HEK293T (cell line): ENCODE measurements at regions not wholly inside any gene's neighbourhood (a gene's known extent, or its start where the extent isn't known, plus 50 kb on each side); places are given as distances from the start of the nearest gene placed in this dataset.

Experiments
- CTCF ChIA-PET: fragments of 350-600 bp; formaldehyde crosslinking; extraction: SDS; loops from one replicate; lab custom pipeline; 2021; ENCODE audit warnings: antibody characterized with exemption, inconsistent platforms; lab: Yijun Ruan, JAX
- POLR2A ChIA-PET: fragments of 350-600 bp; formaldehyde crosslinking; extraction: SDS; loops from one replicate; lab custom pipeline; 2020; ENCODE audit warnings: antibody characterized with exemption, inconsistent platforms; lab: Yijun Ruan, JAX
- DNase-seq: peaks from one replicate; pipeline ENCODE4 v3.0.0; 2012; ENCODE audit warnings: mixed read lengths; ENCODE audit errors: extremely low spot score
- ARNT ChIP-seq: fragments of 450-650 bp; IDR thresholded peaks from 2 replicates; pipeline ENCODE4 v1.6.1; 2017; ENCODE audit warnings: mild to moderate bottlenecking
- BHLHE40 ChIP-seq: fragments of 450-650 bp; IDR thresholded peaks from 2 replicates; pipeline ENCODE4 v1.6.1; 2016; ENCODE audit warnings: mild to moderate bottlenecking, moderate library complexity, borderline replicate concordance
- CTBP1 ChIP-seq: fragments of 450-650 bp; IDR thresholded peaks from 2 replicates; pipeline ENCODE4 v1.6.1; 2016; ENCODE audit warnings: borderline replicate concordance
- ELF4 ChIP-seq: fragments of 450-650 bp; IDR thresholded peaks from 2 replicates; pipeline ENCODE4 v1.6.1; 2017; ENCODE audit warnings: antibody characterized with exemption
- FOXA1 ChIP-seq: fragments of 450-650 bp; IDR thresholded peaks from 2 replicates; pipeline ENCODE4 v1.6.1; 2016; ENCODE audit warnings: mild to moderate bottlenecking
- FOXK2 ChIP-seq: fragments of 450-650 bp; IDR thresholded peaks from 2 replicates; pipeline ENCODE4 v1.6.1; 2016; ENCODE audit warnings: mild to moderate bottlenecking
- FOXM1 ChIP-seq: fragments of 450-650 bp; IDR thresholded peaks from 2 replicates; pipeline ENCODE4 v1.6.1; 2017; ENCODE audit warnings: mild to moderate bottlenecking, borderline replicate concordance
- HDGF ChIP-seq: fragments of 450-650 bp; IDR thresholded peaks from 2 replicates; pipeline ENCODE4 v1.6.1; 2017; ENCODE audit warnings: antibody characterized with exemption, borderline replicate concordance
- L3MBTL2 ChIP-seq: fragments of 450-650 bp; conservative IDR thresholded peaks from 2 replicates; pipeline ENCODE4 v1.6.1; 2016; ENCODE audit warnings: mild to moderate bottlenecking
- LEF1 ChIP-seq: fragments of 450-650 bp; IDR thresholded peaks from 2 replicates; pipeline ENCODE4 v1.6.1; 2017; ENCODE audit warnings: mild to moderate bottlenecking, borderline replicate concordance
- NFRKB ChIP-seq: fragments of 450-650 bp; IDR thresholded peaks from 2 replicates; pipeline ENCODE4 v1.6.1; 2016; ENCODE audit warnings: mild to moderate bottlenecking, moderate library complexity
- PKNOX1 ChIP-seq: fragments of 450-650 bp; IDR thresholded peaks from 2 replicates; pipeline ENCODE4 v1.6.1; 2016
- SP1 ChIP-seq: fragments of 450-650 bp; IDR thresholded peaks from 2 replicates; pipeline ENCODE4 v1.6.1; 2017
- SUZ12 ChIP-seq: fragments of 450-650 bp; IDR thresholded peaks from 2 replicates; pipeline ENCODE4 v1.6.1; 2016; ENCODE audit warnings: mild to moderate bottlenecking
- TARDBP ChIP-seq: fragments of 450-650 bp; IDR thresholded peaks from 2 replicates; pipeline ENCODE4 v1.6.1; 2016
- ZNF384 ChIP-seq: fragments of 450-650 bp; IDR thresholded peaks from 2 replicates; pipeline ENCODE4 v1.6.1; 2016

- ChIA-PET POLR2A (no interaction called here), CTCF (interaction anchor here (1.0 kb wide), 1 partner anchor 8 kb away, joined by 3 read pairs; no protein-coding TSS in a partner anchor)
- TF ChIP-seq ARNT (no peak), FOXM1 (no peak), CTBP1 (no peak), L3MBTL2 (no peak), SP1 (no peak), FOXA1 (no peak), SUZ12 (no peak), LEF1 (no peak), HDGF (no peak), ELF4 (no peak), TARDBP (no peak), PKNOX1 (no peak), FOXK2 (no peak), NFRKB (no peak), ZNF384 (no peak), BHLHE40 (no peak)
- DNase-seq, result no peak
Measured at GRCh38 chr4:26148927-26149326, 171.9 kb upstream of the RBPJ start.

GRCh38 chr4:26150948-26151347 lies 169.9 kb upstream of the RBPJ start:
- TF ChIP-seq FOXK2, result no peak
- TF ChIP-seq ARNT, result no peak
- TF ChIP-seq LEF1, result no peak
- no peak for TF ChIP-seq NFRKB
- no peak for TF ChIP-seq L3MBTL2
- TF ChIP-seq SP1, result no peak
- no peak for TF ChIP-seq TARDBP
- TF ChIP-seq SUZ12, result no peak
- no peak for TF ChIP-seq BHLHE40
- TF ChIP-seq PKNOX1, result no peak
- no peak for DNase-seq
- POLR2A ChIA-PET, result no interaction called here
- CTCF ChIA-PET, result no interaction called here

GRCh38 chr4:26151615-26152014 lies 169.2 kb upstream of the RBPJ start:
- ChIA-PET POLR2A (no interaction called here), CTCF (interaction anchor here (0.8 kb wide), 1 partner anchor 179 kb away, joined by 3 read pairs; no protein-coding TSS in a partner anchor)
- TF ChIP-seq NFRKB, result no peak
- no peak for TF ChIP-seq ARNT
- no peak for TF ChIP-seq L3MBTL2
- no peak for TF ChIP-seq SP1
- TF ChIP-seq PKNOX1, result no peak
- TF ChIP-seq SUZ12, result no peak
- TF ChIP-seq HDGF, result no peak
- TF ChIP-seq FOXM1, result no peak
- no peak for TF ChIP-seq BHLHE40
- no peak for TF ChIP-seq FOXA1
- TF ChIP-seq CTBP1, result no peak
- no peak for TF ChIP-seq LEF1
- TF ChIP-seq TARDBP, result no peak
- no peak for TF ChIP-seq ZNF384
- no peak for TF ChIP-seq FOXK2
- no peak for TF ChIP-seq ELF4
- DNase-seq, result no peak

- CTCF ChIA-PET, result interaction anchor here (0.8 kb wide), 1 partner anchor 178 kb away, joined by 3 read pairs; no protein-coding TSS in a partner anchor
- no peak for DNase-seq
- TF ChIP-seq TARDBP, result no peak
- TF ChIP-seq L3MBTL2, result no peak
- TF ChIP-seq HDGF, result no peak
- no peak for TF ChIP-seq ARNT
- POLR2A ChIA-PET, result no interaction called here
Measured at GRCh38 chr4:26152056-26152455, 168.8 kb upstream of the RBPJ start.

GRCh38 chr4:26157541-26157940 lies 163.3 kb upstream of the RBPJ start:
- DNase-seq, result no peak
- no peak for TF ChIP-seq BHLHE40
- CTCF ChIA-PET, result interaction anchor here (0.9 kb wide), 1 partner anchor 17 kb away, joined by 3 read pairs; no protein-coding TSS in a partner anchor
- POLR2A ChIA-PET, result no interaction called here

- CTCF ChIA-PET, result interaction anchor here (1.1 kb wide), 1 partner anchor 11 kb away, joined by 3 read pairs; no protein-coding TSS in a partner anchor
- DNase-seq, result no peak
- TF ChIP-seq ARNT, result no peak
- no peak for TF ChIP-seq CTBP1
- no peak for TF ChIP-seq BHLHE40
Measured at GRCh38 chr4:26160591-26160990, 160.2 kb upstream of the RBPJ start.

More at GRCh38 chr4:26160591-26160990, 160.2 kb upstream of the RBPJ start:
- POLR2A ChIA-PET, result no interaction called here
